Smooth muscle cell (in vitro differentiated cells): ENCODE measurements at regions not wholly inside any gene's neighbourhood (a gene's known extent, or its start where the extent isn't known, plus 50 kb on each side); places are given as distances from the start of the nearest gene placed in this dataset.

Experiments
- DNase-seq: peaks from one replicate; lab custom pipeline; 2025; ENCODE audit not compliant: unreplicated experiment; lab: John Stamatoyannopoulos, UW
- H2AFZ ChIP-seq: fragments of 200-600 bp; sonication (generic); 2 replicates; pipeline ENCODE4 v1.6.0; 2016; ENCODE audit warnings: antibody characterized with exemption, low read depth, mild to moderate bottlenecking
- H3F3A ChIP-seq: fragments of 200-600 bp; sonication (generic); 2 replicates; pipeline ENCODE4 v1.6.0; 2017; ENCODE audit warnings: antibody characterized with exemption, low read depth
- H3K27ac ChIP-seq: fragments of 200-600 bp; sonication (generic); 2 replicates; pipeline ENCODE4 v1.5.1; 2016; ENCODE audit warnings: low read depth, mild to moderate bottlenecking
- H3K27me3 ChIP-seq: fragments of 200-600 bp; sonication (generic); 2 replicates; pipeline ENCODE4 v1.6.1; 2016; ENCODE audit warnings: low read depth, mild to moderate bottlenecking
- H3K36me3 ChIP-seq: fragments of 200-600 bp; sonication (generic); 2 replicates; pipeline ENCODE4 v1.5.1; 2016; ENCODE audit warnings: low read depth
- H3K4me1 ChIP-seq: fragments of 200-600 bp; sonication (generic); 2 replicates; pipeline ENCODE4 v1.5.1; 2016; ENCODE audit warnings: low read depth
- H3K4me2 ChIP-seq: fragments of 200-600 bp; sonication (generic); 2 replicates; pipeline ENCODE4 v1.6.0; 2016; ENCODE audit warnings: mild to moderate bottlenecking
- H3K4me3 ChIP-seq: fragments of 200-600 bp; sonication (generic); 2 replicates; pipeline ENCODE4 v1.5.1; 2016; ENCODE audit warnings: mild to moderate bottlenecking
- H3K79me2 ChIP-seq: fragments of 200-600 bp; sonication (generic); 2 replicates; pipeline ENCODE4 v1.6.0; 2016; ENCODE audit warnings: low read depth, mild to moderate bottlenecking
- H3K9ac ChIP-seq: fragments of 200-600 bp; sonication (generic); 2 replicates; pipeline ENCODE4 v1.6.0; 2016; ENCODE audit warnings: low read depth
- H3K9me3 ChIP-seq: fragments of 200-600 bp; sonication (generic); replicated peaks from 2 replicates; pipeline ENCODE4 v1.5.1; 2016; ENCODE audit warnings: low read depth
- H4K20me1 ChIP-seq: fragments of 200-600 bp; sonication (generic); 2 replicates; pipeline ENCODE4 v1.6.0; 2016; ENCODE audit warnings: low read depth
- CTCF ChIP-seq: fragments of 200-600 bp; sonication (generic); IDR thresholded peaks from 2 replicates; pipeline ENCODE4 v1.5.1; 2017; ENCODE audit warnings: borderline replicate concordance, mild to moderate bottlenecking, antibody characterized with exemption; ENCODE audit not compliant: insufficient read depth, poor library complexity, severe bottlenecking
- WGBS: methylation state at CpG from one replicate; pipeline ENCODE4 v1.1.7; 2016; ENCODE audit warnings: low lambda C conversion rate; 5-methylcytosine and 5-hydroxymethylcytosine counted together

GRCh38 chr9:24765025-24765756 lies 219.5 kb upstream of the IZUMO3 start:
- Histone ChIP-seq H3K79me2 (no peaks in the 10 kb centered on the region), H3K9ac (no peak overlapping the region), H3K27ac (no peak overlapping the region), H3K27me3 (no peaks in the 10 kb centered on the region), H3K4me2 (no peak overlapping the region), H4K20me1 (no peaks in the 10 kb centered on the region), H3F3A (no peaks in the 10 kb centered on the region), H2AFZ (no peak overlapping the region), H3K4me3 (no peak overlapping the region), H3K36me3 (no peaks in the 10 kb centered on the region), H3K9me3 (no peaks in the 10 kb centered on the region), H3K4me1 (no peaks in the 10 kb centered on the region)
- TF ChIP-seq CTCF: no peak
- 73% methylated on average over 7 of the region's 7 CpGs for WGBS
- no peak for DNase-seq

GRCh38 chr9:24738421-24738961 lies 192.8 kb upstream of the IZUMO3 start:
- H3F3A ChIP-seq: no peaks in the 10 kb centered on the region
- H3K4me3 ChIP-seq: no peak overlapping the region
- H3K79me2 ChIP-seq: no peaks in the 10 kb centered on the region
- DNase-seq: no peak
- no peaks in the 10 kb centered on the region for H3K9me3 ChIP-seq
- H3K9ac ChIP-seq: no peak overlapping the region
- H3K4me1 ChIP-seq: no peaks in the 10 kb centered on the region
- no peak overlapping the region for H2AFZ ChIP-seq
- TF ChIP-seq CTCF: no peak
- H3K4me2 ChIP-seq: no peak overlapping the region
- 95% methylated on average over 17 of the region's 29 CpGs for WGBS
- H3K36me3 ChIP-seq: no peaks in the 10 kb centered on the region
- no peak overlapping the region for H3K27ac ChIP-seq
- H3K27me3 ChIP-seq: no peaks in the 10 kb centered on the region
- H4K20me1 ChIP-seq: no peaks in the 10 kb centered on the region

GRCh38 chr9:24731754-24732153 lies 186.1 kb upstream of the IZUMO3 start:
- WGBS: 78% methylated on average over 1 of the region's 1 CpG
- Histone ChIP-seq H3K4me2 (no peak overlapping the region), H2AFZ (no peak overlapping the region), H3K79me2 (no peaks in the 10 kb centered on the region), H3K4me1 (no peaks in the 10 kb centered on the region), H3K27me3 (no peaks in the 10 kb centered on the region), H3K27ac (no peak overlapping the region), H4K20me1 (no peaks in the 10 kb centered on the region), H3K9ac (no peak overlapping the region), H3F3A (no peaks in the 10 kb centered on the region), H3K36me3 (no peaks in the 10 kb centered on the region), H3K9me3 (no peaks in the 10 kb centered on the region), H3K4me3 (no peak overlapping the region)
- TF ChIP-seq CTCF: no peak
- no peak for DNase-seq

- Histone ChIP-seq H3K4me1 (no peaks in the 10 kb centered on the region), H3K36me3 (no peaks in the 10 kb centered on the region), H3K27ac (no peak overlapping the region), H4K20me1 (no peaks in the 10 kb centered on the region), H3K27me3 (no peaks in the 10 kb centered on the region), H2AFZ (no peak overlapping the region), H3K4me3 (no peak overlapping the region), H3F3A (no peaks in the 10 kb centered on the region), H3K4me2 (no peak overlapping the region), H3K79me2 (no peaks in the 10 kb centered on the region), H3K9ac (no peak overlapping the region), H3K9me3 (no peaks in the 10 kb centered on the region)
- WGBS: 91% methylated on average over 1 of the region's 1 CpG
- DNase-seq: no peak
- no peak for TF ChIP-seq CTCF
Measured at GRCh38 chr9:24721621-24722020, 175.9 kb upstream of the IZUMO3 start.
